HG02885 (cell line): ENCODE measurements at regions not wholly inside any gene's neighbourhood (a gene's known extent, or its start where the extent isn't known, plus 50 kb on each side); places are given as distances from the start of the nearest gene placed in this dataset.

Experiments used
- ATAC-seq: cut with Tn5 transposase; IDR thresholded peaks from one replicate; pipeline ENCODE4 v1.9.1; 2021; ENCODE audit warnings: mild to moderate bottlenecking; ENCODE audit not compliant: unreplicated experiment, poor library complexity

GRCh38 chr22:48944751-48945620 is 882.7 kb downstream of the BRD1 start:
- ATAC-seq = no peak

- no peak for ATAC-seq
Observed at GRCh38 chr22:48944433-48944750, 883.3 kb downstream of the BRD1 start.

DNA sequence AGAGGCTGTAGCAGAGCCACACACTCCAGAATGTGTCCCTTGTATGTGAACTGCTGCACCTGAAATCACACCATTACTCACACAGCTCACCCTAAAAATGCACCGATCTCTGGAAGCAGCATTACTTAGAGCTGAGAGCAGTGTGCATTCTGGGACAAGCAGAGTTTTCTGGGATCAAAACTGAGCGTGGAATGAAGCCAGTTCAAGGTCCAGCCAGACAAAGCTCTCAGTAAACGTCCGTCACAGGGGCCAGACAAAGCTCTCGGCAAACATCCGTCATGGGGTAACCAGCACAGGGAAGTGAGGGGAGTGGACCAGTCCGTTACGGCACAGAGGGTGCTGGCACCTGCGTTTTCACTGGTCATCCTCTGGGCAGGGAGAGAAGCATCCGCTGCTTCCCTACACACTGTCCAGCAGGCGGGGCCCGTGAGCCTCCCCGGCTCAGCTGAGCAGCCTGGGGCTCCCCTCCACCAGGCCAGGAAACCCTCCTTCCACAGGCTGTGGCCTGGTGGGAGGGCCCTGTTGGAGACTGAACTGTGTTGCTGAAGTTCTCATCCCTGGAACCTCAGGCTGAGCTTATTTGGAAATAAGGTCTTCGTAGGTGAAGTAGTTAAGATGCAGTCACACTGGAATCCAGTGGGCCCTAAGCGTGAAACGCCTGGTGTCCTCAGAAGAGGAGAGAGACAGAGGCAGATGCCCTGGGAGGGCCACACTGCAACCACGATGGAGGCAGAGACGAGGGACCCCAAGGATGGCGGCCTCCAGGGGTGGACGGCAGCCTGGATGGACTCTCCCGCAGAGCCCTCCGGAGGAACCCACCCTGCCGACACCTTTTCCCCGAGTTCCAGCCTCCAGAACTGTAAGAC is 883.9 kb downstream of the BRD1 start:
- no peak for ATAC-seq

- ATAC-seq = no peak
Observed at GRCh38 chr22:48942698-48943566, 884.7 kb downstream of the BRD1 start.

DNA sequence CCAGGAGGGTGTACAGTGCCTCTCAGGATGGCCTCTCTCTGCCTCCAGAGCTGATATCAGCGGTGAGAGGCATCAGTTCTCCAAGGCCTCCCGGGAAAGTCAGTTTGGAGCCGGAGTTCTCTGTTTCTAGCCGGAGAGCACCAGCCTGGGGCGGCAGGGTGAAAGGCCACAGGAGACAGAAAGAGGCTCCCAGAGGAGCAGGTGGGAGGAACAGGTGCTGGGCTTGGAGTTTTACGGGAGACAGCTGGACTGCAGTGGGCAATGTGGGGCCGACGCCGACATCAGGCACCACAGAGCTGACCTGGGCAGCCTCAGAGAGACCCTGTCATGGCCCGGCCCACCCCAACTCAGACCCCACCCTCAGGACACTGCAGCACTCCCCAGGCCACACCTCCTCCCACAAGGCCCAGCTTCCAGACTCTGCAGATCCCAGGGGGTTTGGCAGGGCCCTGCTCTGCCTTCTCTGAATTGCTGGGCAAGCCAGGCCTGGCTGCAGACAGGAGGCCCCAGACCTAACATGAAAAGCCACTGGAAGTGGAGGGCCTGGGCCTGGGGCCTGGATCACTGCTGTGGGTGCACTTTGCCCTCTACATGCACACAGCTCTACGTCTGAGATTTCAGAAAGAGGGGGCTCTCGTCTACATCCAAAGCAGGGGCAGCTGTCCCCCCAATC is 885.6 kb downstream of the BRD1 start:
- no peak for ATAC-seq

GRCh38 chr22:48941033-48941902 is 886.4 kb downstream of the BRD1 start:
- ATAC-seq = no peak

DNA sequence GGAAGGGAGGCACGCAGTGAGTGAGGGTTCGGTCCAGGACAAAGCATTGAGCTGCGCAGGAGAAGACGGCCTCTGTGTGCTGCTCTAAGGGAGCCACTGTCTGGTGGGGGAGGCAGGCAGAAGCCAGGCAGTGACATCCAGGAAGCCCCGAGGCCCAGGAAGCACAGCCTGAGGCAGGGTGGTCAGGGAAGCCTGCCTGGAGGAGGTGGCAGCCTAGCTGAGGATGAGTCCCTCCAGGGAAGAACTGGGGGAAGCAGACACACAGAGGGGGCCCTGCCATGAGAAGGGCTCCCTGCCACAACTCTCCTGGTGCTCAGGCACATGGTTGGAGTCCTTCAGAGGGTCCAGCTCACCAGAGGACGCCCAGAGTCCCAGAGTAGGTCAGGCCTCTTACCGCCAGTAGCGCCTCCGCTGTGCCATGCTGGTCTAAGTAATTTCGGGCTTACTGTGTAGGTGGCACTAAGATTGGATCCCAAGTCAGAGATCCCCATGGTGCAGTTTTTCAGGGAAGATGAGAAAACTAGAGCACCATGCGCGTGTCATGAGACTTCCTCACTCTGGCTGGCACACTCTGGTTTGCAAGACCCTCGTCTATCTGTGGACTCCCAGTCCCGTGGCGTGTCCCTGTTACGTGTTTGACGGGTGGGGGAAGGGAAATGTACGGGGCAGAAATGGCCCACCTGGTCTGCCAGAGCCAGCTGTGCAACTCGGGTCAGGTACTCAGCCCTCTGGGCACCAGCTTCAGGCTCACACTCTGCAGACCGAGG is 887.2 kb downstream of the BRD1 start:
- no peak for ATAC-seq

DNA sequence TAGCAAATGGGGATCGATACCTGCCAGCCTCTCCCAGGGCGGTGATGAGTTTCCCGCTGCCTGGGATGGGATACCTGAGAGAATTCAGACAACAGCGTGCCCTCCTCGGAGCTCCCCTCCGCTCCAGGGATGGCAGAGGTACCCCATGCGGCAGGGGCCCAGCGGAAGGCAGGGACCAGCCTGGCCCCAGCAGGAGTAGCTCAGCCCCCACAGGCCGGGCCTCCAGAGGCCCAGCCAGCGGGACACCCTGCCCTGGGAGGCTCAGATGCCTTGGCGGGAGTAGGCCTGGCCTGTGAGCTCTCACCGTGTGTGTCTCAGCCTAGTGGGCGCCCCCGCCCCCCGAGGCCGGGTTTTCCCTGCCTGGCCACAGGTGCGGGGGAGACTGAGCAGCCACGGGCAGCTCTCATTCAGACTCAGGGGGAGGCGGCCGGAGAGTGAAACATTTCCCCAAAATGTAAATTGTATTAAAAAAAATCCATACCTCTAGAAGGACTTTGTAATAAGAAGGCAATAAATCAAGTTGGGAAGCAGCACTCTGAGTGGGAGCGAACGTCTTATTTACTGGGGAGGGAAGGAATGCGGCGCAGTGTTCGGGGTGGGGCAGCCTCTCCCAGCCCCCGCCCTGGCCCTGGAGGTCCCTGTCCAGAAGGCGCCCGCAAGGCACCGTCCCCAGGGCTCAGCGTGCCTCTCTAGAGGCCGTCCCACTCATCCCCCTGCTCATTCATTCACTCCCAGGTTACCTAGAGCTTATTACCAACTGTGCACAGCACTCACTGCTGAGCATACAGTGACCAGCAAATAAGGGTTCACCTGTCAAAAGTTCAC is 888.0 kb downstream of the BRD1 start:
- no peak for ATAC-seq

DNA sequence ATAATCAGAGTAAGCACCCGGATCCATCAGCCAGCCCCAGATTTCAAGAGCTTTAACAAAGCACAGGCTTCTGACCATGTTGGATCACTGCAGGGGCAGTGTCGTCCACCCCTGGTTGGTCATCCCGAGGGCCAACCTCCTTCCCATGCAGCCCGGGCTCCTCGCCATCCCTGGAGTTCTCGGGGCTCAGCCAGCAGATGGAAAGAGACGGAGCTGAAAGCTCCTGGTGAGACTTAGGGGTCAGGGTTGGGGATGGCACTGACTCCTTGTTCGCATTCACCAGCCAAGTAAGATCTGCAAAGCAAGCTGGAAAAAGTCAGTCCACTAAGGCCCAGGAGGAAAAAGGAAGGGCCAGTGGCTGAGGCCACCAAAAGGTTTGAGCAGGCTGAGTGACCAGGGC is 888.9 kb downstream of the BRD1 start:
- ATAC-seq = no peak

- ATAC-seq = no peak
Observed at GRCh38 chr22:48937032-48937639, 890.5 kb downstream of the BRD1 start.

GRCh38 chr22:48936391-48936790 is 891.3 kb downstream of the BRD1 start:
- ATAC-seq = no peak

- ATAC-seq = no peak
Observed at GRCh38 chr22:48934446-48934845, 893.2 kb downstream of the BRD1 start.

GRCh38 chr22:48931452-48931851 is 896.2 kb downstream of the BRD1 start:
- no peak for ATAC-seq

DNA sequence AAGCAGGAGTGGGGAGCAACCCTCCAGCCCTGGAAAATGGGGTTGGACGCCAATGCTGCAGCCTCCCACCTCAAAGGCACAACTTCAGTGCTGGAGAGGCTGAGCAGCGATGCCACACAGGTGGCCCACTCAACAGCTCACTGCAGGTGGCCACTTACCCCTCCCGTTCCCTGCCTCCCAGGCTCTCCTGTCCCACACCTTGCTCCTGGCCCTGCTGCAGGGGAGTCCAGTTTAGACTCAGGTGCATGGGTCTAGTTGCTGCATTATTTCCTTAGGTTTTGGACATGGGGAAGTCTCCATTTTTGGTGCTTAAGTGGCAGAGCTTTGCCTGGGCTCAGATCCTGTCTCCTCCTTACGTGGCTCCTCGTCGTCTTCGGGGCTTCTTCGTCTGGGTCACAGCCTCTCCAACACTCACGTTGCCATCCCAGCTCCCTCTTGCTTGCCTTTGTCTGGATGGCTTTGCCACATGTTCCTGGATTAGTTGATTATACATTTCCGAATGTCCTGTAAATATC is 898.3 kb downstream of the BRD1 start:
- ATAC-seq = no peak

- ATAC-seq = no peak
Observed at GRCh38 chr22:48927591-48927990, 900.1 kb downstream of the BRD1 start.

DNA sequence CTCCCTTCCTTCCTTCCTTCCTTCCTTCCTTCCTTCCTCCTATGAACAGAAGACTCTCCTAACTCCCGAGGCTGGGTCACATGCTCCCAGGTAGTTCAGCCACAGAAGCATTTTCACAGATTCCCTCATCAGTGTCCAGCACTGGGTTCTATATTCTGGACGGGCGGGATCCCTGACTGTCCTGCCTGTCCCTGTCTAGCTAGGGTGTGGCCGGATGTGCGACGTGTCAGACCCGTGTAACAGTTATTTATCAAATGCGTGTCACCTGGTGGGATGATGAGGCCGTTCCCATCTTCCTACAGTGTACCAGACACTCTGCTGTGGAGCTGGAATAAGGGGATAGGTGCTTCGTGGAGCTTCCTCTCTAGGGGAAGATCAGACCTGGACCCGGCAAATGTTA is 901.0 kb downstream of the BRD1 start:
- ATAC-seq = no peak

DNA sequence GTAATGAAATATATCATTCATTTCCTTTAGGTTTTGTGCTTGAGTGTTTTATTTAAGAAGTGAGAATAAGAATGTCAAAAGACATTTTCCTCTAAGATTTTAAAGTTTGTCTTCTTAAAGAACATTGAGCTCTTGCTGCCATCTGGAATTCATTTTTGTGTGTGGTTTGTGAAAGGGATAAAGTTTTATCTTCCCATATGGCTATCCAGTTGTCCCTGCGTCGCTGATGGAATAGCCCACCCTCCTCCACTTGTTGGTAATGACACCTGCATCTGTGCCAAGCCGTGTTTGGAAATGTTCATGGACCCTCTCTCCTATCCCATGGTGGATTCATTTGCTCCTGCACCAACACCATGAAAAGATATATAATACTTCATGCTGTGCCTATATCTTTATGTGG is 901.5 kb downstream of the BRD1 start:
- no peak for ATAC-seq
